Ammon's horn (tissue), 1 donor: ENCODE measurements at regions not wholly inside any gene's neighbourhood (a gene's known extent, or its start where the extent isn't known, plus 50 kb on each side); places are given as distances from the start of the nearest gene placed in this dataset.

Experiments
- DNase-seq: peaks from one replicate; pipeline ENCODE4 v3.0.0-alpha.2; 2016; ENCODE audit warnings: low spot score

DNA sequence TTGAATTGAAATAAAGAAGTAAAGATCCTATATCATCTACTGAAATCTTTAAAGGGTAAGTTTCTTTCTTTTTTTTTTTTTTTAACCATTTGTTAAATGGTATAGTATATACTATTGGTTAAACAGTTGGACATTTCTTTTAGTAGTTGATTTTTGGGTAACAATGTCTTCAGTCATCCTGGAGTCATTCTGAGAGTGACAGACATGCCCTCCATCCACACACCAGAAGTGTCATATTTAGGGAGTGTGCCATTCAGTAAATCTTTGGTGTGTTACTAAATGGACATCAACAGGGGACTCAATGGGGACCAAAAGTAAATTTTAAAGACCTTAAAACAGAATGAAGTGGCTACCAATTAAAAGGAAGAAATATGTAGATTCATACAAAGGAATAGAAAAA lies 50.8 kb upstream of the SLC39A10 start:
- DNase-seq, result no peak

DNA sequence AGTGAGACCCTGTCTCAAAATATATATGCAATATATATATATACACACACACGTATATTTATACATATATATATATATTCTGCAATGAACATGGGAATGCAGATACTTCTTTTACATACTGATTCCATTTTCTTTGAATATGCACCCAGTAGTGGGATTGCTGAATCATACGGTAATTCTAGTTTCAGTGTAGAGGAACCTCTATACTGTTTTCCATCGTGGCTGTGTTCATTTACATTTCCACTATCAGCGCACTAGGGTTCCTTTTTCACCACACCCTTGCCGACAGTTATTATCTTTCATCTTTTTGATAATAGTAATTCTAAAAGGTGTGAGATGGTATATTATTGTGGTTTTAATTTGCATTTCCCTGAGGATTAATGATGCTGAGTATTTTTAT lies 52.3 kb upstream of the SLC39A10 start:
- no peak for DNase-seq

- DNase-seq, result no peak
These were observed 53.0 kb upstream of the SLC39A10 start for GRCh38 chr2:195603998-195604397.

- DNase-seq, result no peak
These were observed 53.6 kb upstream of the SLC39A10 start for GRCh38 chr2:195603408-195603807.

DNA sequence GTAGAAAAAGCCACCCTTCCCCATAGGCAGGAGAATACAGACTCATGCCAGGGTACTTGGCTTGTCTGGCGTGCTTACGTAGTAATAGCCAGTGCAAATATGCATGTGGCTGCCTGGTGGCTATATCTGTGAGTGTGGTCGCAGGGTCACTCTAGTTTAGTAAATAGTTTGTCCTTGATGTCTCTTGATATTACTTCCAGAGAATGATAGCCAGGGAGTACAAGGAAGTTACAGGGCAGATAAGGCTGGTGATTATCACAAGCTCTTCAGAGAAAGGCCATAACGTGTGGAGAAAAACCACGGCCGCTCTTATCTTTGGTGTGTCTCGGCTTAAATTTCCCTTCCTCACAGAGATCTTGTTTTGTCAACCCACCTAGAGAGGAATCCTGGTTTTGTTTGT lies 54.3 kb upstream of the SLC39A10 start:
- DNase-seq, result no peak

GRCh38 chr2:195601361-195601760 lies 55.7 kb upstream of the SLC39A10 start:
- no peak for DNase-seq

GRCh38 chr2:195600778-195601177 lies 56.2 kb upstream of the SLC39A10 start:
- DNase-seq, result no peak

GRCh38 chr2:195596840-195597239 lies 60.2 kb upstream of the SLC39A10 start:
- no peak for DNase-seq

- peak; percentile 38 for DNase-seq
These were observed 61.2 kb upstream of the SLC39A10 start for GRCh38 chr2:195595825-195596224.

- DNase-seq, result no peak
These were observed 61.9 kb upstream of the SLC39A10 start for GRCh38 chr2:195594919-195595694.

GRCh38 chr2:195594248-195594647 lies 62.8 kb upstream of the SLC39A10 start:
- DNase-seq, result no peak

GRCh38 chr2:195592105-195592504 lies 64.9 kb upstream of the SLC39A10 start:
- DNase-seq, result peak; percentile 50

- DNase-seq, result peak; percentile 34
These were observed 66.2 kb upstream of the SLC39A10 start for GRCh38 chr2:195590861-195591205.

- DNase-seq, result no peak
These were observed 66.7 kb upstream of the SLC39A10 start for GRCh38 chr2:195590199-195590860.

DNA sequence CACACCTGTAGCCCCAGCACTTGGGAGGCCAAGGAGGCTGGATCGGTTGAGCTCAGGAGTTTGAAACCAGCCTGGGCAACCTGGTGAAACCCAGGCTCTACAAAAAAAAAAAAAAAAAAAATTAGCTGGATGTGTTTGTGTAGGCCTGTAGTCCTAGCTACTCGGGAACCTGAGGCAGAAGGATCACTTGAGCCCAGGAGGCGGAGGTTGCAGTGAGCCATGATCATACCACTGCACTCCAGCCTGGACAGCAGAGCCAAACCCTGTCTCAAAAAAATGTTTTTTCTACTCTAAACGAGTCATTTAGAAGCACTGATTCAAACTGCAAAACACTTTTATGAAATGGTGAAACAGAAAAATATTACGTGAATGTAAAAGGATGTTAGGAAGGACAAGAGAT lies 69.1 kb upstream of the SLC39A10 start:
- no peak for DNase-seq

DNA sequence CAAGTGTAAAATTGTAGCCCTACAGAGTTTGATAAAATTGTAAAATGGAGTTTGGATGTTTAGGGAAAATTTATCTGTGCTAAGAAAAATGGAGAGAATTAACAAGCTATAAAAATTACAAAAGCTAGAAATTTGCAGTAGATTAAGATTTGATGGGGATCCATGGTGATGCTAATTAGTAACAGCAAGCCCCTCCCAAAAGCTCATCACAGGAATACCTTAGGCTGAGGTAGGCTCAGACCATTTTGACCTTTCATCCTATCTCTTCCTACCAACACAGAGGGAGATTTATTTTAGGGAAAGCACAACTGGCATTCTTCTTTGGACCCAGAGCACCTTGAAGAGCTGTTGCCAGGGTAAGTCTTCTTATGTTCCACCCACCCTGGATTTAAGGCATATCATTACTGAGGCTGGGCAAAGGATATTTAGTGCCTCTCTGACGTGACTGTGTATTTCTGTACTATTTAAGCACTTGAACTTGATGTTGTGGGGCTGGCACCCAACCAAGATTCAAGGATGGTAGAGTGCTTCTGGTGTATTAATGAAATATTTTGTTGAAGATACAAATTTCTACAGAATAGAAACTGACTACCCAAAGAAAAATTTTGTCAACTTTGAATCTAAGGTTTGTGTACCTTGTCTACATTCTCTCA lies 70.8 kb upstream of the SLC39A10 start:
- DNase-seq, result no peak

DNA sequence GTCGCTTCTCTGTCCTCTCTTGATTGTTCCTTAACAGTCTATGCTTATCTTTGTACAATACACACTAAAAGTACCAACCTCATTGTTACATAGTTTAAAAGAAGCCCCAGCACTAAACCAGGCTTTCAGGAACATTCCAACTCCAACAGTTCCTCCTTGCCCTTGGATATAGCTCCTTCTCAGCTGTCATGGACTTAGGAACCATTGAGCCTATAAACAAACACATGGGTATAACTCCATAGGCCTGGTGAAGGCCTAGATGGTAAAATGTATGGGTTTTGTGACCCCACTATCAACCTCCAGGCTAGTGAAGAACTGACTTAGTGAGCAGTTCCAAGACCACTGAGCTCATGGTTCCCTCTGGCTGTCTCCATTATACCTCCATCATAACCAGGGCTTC lies 74.8 kb upstream of the SLC39A10 start:
- no peak for DNase-seq

DNA sequence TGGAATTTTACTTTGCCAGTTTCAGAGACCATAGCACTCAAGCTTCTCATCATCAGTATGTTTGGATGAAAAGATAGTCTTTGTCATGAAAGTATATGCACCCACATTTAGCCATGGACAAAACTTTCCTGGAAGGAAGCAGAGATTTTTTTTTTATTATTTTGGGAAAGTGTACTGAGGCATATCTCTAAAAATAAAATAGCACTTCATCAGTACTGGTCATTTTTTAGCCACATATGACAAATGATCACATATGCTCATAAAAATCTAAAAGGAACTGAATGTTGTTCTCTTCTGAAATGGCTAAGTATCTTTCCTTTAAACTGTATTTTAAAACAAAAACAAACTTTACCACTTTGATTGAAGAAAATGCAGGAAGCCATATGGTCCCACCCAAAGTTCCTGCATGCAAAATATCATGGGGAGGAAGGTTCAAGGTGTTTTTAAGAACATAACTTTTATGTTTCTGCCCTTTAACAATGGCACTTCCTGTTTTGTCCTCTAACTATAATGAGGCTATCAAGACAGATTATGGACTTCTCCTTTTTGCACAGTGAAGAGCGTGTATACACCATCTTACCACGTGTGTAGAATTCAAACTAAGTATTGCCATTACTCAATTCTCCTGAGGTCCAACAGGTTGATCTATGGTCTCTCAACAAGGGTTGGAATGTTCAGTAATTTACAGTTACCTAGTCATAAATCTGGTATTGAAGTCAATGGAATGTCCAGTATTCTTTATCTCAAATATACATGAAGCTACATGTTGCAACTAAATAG lies 77.1 kb upstream of the SLC39A10 start:
- no peak for DNase-seq

DNA sequence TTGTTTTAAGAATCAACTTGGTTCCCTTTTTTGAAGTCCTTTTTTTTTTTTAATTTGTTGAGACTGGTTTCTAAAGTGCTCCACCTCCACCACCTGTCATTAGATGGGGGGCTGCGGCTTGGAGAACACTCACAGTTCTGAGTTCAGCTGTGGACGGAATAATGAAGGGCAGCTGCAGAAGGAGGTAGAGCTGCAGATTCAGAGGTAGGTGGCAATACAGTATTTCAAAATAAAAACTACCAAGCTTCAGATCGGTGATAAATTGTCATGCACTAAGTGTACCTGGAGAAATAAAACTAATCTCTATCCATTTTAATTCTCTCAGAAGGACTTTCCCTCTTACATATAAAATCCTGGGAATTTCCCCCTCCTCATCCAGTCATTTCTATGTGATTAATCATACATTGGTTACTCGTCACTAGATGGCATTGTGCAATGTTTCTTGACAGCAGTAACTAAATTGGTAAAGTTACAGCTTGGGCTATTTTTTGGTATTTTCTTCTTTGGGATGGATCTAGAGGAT lies 81.1 kb upstream of the SLC39A10 start:
- DNase-seq, result peak; percentile 70

GRCh38 chr2:195575016-195575415 lies 82.0 kb upstream of the SLC39A10 start:
- DNase-seq, result no peak

- no peak for DNase-seq
These were observed 82.7 kb upstream of the SLC39A10 start for GRCh38 chr2:195574312-195574711.
